Stimulated activated CD8-positive, alpha-beta memory T cell treated with anti-CD3 and anti-CD28 coated beads, Interleukin-4, amount 100 ng/mL, for 24 hours (primary cell): ENCODE measurements at regions not wholly inside any gene's neighbourhood (a gene's known extent, or its start where the extent isn't known, plus 50 kb on each side); places are given as distances from the start of the nearest gene placed in this dataset.

Experiments used
- DNase-seq: peaks from one replicate; pipeline ENCODE4 v3.0.0-alpha.2; 2020; ENCODE audit warnings: low read depth

DNA sequence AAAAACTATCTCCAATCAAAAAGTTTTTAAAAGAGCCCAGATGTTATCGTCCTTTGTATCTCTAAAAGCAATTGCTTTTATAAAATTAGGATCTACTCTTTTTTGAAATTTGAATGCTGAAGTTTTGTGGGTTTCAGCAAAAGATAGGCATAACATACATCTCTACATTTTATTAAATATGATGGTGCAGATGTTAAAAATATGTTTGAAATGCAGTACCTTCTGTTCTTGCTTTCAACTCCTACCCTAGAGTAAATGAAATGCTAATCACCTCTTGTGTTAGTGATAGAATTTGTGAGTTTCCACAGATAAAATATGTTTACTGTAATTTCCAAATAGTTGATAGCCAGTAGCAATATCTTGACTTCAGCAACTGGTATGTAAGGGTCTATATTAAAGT lies 95.7 kb upstream of the VPREB1 start:
- no peak for DNase-seq

DNA sequence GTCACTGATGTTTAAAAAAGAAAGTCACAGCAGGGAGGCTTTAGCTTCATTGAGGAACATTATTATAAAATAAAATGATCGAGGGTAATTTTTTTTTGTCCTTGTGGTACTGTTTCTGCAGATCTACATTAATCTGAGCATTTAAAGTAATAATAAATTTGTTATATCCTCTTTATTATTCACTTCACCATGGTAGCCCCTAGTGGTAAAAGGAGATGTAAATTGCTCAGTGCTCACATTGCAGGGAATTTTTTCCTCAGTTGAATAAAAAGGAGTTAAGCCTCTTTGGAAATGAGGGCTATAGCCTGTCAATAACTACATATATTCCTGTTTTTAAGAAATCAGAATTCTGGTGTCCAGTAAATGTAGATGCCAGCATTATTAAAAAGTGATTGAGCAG lies 99.7 kb upstream of the VPREB1 start:
- no peak for DNase-seq

GRCh38 chr22:22143448-22143847 lies 101.1 kb upstream of the VPREB1 start:
- no peak for DNase-seq

DNA sequence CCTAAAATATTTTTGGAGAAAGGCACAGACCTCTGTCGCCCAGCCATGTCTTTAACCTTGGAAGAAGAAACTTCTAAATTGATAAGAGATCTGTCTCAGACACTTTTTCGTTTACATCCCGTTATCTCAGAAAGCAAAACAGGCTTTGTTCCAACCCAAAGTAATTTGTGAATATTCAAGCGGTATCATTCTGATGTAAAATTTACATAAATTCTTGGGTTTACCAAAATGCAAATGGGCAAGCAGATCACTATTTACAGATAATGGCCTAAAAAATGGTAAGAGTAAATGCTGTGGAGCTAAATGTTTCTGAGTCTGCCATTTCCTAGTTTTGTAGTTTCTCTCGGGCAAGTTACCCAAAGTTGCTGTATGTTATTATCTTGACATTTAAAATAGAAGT lies 101.9 kb upstream of the VPREB1 start:
- DNase-seq: no peak

DNA sequence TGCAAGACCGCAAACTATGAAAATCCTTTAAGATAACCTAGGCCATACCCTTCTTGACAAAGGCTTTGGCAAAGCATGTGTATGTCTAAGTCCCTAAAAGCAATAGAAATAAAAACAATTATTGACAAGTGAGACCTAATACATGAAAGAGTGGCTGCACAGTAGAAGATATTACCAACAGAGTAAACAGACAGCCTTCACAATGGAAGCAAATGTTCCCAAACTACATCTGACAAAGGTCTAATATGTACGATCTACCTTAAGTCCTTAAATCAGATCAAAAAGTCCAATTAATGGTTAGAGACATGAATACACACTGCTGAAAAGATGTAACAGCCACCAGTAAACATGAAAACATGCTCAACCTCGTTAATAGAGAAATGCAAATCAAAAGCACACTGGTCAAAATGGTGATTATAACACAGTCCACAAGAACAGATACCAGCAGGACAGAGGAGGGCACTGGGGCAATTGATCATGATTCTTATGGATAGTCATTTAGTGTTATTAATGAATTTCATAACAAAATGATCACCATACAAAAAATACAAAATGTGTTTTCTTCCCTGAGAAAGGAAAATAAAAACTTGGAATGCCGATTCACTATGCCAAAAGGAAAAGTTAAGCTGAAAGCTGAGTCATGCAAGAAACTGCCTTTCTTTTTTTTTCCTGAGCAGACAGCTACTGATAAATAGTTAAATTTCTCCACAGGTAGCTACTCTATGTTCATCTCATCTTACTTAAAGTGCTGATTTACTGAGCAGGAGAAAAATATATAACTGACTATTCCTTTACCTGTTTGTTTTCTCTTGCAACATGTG lies 102.6 kb upstream of the VPREB1 start:
- no peak for DNase-seq

GRCh38 chr22:22141031-22141430 lies 103.6 kb upstream of the VPREB1 start:
- DNase-seq: no peak

DNA sequence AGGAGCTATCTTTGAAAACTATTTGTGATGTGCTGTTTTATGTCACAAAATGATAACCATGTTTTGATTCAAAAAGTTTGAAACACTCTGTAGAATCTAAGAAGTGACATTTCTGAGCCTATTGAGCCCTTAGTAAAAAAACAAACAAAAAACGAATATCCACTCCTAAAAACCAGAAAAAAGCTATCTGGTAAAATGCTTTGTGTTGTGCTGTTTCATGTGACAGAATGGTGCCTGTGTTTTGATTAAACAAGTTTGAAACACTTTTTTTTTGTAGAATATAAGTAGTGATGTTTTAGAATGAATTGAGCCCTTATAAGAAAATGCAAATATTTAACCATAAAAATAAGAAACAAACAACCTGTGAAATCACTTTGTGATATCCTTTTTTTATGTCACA lies 105.2 kb upstream of the VPREB1 start:
- no peak for DNase-seq

- DNase-seq: no peak
Measured at GRCh38 chr22:22138915-22139314, 105.7 kb upstream of the VPREB1 start.

- DNase-seq: no peak
Measured at GRCh38 chr22:22137891-22138290, 106.7 kb upstream of the VPREB1 start.

DNA sequence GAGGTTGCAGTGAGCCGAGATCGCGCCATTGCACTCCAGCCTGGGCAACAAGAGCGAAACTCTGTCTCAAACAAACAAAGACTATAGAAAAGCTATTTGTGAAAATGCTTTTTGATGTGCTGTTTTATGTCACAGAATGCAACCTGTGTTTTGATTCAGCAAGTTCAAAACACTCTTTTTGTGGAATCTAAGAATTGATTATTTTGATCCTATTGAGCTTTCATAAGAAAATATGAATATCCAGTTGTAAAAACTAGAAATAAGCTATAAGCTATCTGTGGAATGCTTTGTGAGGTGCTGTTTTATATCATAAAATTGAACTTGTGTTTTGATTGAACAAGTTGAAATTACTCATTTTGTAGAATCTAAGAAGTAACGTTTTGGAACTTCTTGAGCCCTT lies 110.7 kb upstream of the VPREB1 start:
- DNase-seq: no peak

DNA sequence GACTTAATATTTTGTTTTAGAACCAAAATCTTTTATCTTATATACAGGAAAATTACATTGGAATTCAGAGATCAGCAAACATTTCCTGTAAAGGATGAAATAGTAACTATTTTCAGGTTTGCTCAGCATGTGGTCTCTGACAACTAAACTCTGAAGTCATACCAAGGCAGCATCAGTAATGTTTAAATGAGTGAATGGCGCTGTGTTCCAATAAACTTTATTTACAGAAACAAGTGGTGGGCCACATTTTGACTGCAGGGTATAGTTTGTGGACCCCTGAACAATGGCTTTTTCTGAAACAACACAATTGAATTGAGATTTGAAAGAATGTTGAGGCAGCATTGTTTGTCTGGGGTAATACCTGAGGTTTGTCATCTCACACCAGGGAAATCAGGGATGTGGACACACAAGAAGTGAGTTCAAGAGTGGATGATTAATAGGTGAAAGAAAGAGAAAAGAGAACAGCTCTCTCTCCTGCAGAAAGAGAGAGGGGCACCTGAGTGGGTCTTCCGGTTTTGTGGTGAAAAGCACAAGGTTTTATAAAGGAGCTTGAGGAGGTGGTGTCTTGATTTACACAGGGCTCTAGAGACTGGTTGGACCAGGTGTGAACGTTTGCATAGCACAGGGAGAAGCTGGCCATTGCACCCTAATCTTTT lies 113.5 kb upstream of the VPREB1 start:
- DNase-seq: no peak

DNA sequence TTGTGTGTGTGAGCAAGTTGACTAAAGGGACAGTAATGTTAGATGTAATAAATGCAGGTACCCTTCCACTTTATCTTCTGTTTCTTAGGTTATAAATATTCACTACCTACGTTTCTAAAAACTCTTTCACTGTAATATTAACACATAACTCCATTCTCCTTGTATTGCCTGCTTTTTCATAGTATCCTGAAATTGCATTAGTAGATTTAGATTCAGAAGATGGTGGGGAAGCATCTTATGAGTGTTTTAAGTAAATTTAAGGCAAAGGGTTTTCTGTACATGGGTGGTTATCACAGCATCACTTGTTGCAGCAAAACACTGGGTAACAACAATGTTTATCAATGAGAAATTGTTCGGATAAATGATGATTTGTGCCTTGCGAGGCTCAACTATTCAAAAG lies 115.2 kb upstream of the VPREB1 start:
- no peak for DNase-seq

DNA sequence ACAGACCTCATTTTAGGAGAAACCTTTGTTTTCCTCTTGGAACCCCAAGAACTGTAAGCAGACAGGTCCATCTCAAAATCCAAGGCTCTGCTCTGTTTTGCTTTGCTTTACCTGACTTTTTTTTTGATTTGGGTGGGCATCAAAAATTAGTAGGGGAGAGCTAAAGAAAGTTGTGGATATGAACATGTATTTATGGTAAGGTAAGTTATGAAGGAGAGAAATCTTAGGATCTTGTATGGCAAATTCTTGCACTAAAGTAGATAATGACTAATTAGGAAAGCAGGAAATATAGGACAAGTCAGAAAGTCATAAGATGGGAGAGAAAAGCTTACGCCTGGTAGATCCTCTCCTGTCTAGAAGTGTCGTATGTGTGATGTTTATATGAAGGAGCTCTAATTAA lies 116.1 kb upstream of the VPREB1 start:
- no peak for DNase-seq

DNA sequence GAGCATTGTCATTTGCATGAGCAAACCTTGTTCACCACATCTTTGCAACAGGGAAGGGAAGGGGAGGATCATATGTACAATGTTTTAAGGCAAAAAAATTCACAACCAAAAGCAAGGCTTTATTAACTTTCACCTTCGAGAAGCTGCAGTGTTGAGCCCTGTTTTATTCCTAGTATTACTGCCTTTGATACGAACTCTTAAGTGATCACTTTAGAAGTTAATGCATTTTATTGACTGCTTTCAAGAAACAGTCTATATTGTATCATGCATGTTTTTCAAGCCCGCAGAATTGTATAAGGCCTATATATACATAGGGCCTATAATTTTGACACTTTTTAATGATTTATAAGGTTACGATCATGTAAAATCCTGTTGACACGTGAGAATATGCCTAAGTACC lies 117.5 kb upstream of the VPREB1 start:
- DNase-seq: no peak

DNA sequence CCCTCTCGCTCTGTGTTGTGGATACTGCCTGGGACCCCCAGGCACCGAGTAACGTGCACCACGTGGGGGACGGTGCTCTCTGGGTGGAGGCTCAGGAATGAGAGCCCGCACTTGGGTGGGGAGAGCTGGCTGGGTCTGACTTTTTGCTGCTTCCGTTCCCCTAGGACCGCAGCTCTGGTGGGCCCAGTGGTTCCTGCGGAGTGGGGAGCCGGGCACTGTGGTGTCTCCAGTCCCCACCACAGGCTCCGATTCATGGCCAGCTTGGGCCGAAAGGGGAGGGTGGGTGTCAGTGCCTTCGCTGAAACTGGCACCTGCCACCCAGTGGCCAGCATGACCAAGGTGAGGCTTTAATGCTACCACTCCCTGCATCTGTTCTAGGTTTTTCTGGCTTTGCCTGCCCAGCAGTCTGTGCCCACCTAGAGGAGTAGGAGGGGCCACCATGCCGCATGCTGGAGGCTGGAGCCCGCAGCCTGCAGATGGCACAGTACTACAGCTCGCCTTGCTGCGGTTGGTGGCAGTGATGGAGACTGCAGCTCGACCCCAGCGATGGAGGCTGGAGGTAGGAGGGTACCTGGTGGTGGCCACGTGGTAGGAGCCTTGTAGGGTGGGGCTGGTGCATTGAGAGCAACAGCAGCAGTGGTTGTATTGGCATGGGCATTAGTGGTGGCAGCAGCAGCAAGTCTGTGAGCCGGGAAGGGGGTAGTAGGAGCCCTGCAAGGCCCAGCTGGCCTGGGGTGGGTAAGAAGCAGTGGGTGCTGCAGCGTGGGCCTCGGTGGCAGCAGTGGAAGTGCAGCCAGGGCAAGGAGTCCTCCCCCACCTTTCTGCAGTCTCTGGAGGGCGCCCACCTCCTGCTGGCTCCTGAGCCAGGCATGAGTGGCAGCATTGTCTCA lies 118.8 kb upstream of the VPREB1 start:
- no peak for DNase-seq

DNA sequence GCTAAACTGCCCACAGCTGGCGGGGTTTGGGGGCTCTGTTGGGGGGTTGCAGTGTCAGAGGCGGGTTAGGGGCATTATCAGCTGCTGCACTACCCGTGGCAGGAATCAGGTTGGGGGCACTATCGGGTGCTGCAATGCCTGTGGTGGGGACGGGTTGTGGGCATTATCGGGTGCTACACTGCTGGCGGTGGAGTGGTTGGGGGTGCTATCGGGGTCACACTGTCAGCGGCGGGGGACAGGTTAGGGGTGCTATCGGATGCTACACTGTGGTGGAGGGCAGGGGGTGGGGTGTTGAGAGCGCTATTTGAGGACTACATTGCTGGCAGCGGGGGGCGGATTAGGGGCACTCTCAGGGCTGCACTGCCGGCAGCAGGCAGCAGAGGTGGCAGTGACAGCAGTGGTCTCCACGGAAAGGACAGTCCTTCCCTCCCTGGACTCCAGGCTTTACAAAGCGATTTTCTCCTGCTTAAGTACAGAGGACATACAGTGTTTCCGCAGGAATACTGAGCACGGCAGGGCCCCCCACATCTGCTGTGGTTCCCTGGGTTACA lies 119.5 kb upstream of the VPREB1 start:
- no peak for DNase-seq

GRCh38 chr22:22124374-22124773 lies 120.2 kb upstream of the VPREB1 start:
- DNase-seq: no peak

DNA sequence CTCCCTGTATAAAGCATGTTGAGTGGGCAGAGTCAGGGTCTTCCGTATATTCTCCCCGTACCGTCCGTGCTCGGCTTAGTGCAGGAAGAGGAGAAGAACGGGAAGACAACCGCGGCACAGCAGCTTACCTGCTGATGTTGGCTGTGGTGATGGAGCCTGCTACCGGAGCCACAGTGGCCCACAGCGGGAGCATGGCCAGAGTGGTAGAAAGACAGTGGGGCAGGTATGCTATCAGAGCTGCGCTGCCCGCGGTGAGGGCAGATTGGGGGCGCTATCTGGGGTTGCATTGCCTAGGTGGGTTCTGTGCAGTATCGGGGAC lies 120.7 kb upstream of the VPREB1 start:
- DNase-seq: no peak

- DNase-seq: no peak
Measured at GRCh38 chr22:22123118-22123959, 121.2 kb upstream of the VPREB1 start.

GRCh38 chr22:22122348-22123117 lies 122.1 kb upstream of the VPREB1 start:
- no peak for DNase-seq

- DNase-seq: no peak
Measured at GRCh38 chr22:22121445-22121844, 123.1 kb upstream of the VPREB1 start.
